Adrenal gland (tissue), 9 donors: ENCODE measurements at regions not wholly inside any gene's neighbourhood (a gene's known extent, or its start where the extent isn't known, plus 50 kb on each side); places are given as distances from the start of the nearest gene placed in this dataset.

Experiments
- DNase-seq, 7 donors: peaks; one replicate each; pipeline ENCODE4 v3.0.0-alpha.2; 2019 to 2020
- H3K27ac ChIP-seq, 5 donors: fragments of 200-600 bp; sonication (generic) in 4 of 5; 1 replicate in 3 of 5; 2 replicates in 2 of 5; pipeline versions ENCODE4 v1.5.1 to v1.8.0; 2016 to 2020; ENCODE audit warnings: mild to moderate bottlenecking in 1 of 5
- H3K27me3 ChIP-seq: fragments of 200-600 bp; 2 replicates; pipeline ENCODE4 v1.8.0; 2021
- H3K36me3 ChIP-seq, 2 donors: fragments of 200-600 bp; replicated peaks in 1 of 2; 1 replicate in 1 of 2; 2 replicates in 1 of 2; pipeline versions ENCODE4 v1.5.1 to v1.8.0; 2018 to 2022
- H3K4me1 ChIP-seq, 2 donors: fragments of 200-600 bp; replicated peaks in 1 of 2; 1 replicate in 1 of 2; 2 replicates in 1 of 2; pipeline versions ENCODE4 v1.5.1 to v1.8.0; 2018 to 2021
- H3K4me3 ChIP-seq, 4 donors: fragments of 200-600 bp; sonication (generic) in 3 of 4; one replicate each; pipeline ENCODE4 v1.5.1; 2016 to 2018
- H3K9me3 ChIP-seq, 3 donors: fragments of 200-600 bp; sonication (generic) in 1 of 3; replicated peaks in 1 of 3; 1 replicate in 2 of 3; 2 replicates in 1 of 3; pipeline versions ENCODE4 v1.5.1 to v1.8.0; 2016 to 2021
- POLR2A ChIP-seq, 2 donors: fragments of 450-650 bp; IDR thresholded peaks; one replicate each; pipeline ENCODE4 v1.6.1; 2017; ENCODE audit warnings: antibody characterized with exemption in 2 of 2, mild to moderate bottlenecking in 2 of 2, moderate library complexity in 1 of 2
- WGBS, 4 donors: extraction: QIAGEN DNeasy Blood & Tissue Kit in 2 of 4; methylation state at CpG; one replicate each; pipeline versions ENCODE4 v1.1.5 to v1.1.7; 2013 to 2017; 5-methylcytosine and 5-hydroxymethylcytosine counted together
- intact Hi-C, 2 donors: fragments of 100-400 bp; cut with DNase I; formaldehyde crosslinking; loops; one replicate each; pipeline versions ENCODE4 v1.14.1 to v1.15.0; 2022 to 2023
- TF ChIP-seq, protein P1 (sequence below), 6 experiments: fragments of 450-650 bp in 4 of 6; fragments of 200-600 bp in 2 of 6; sonication (generic) in 1 of 6; IDR thresholded peaks; 1 replicate in 5 of 6; 2 replicates in 1 of 6; pipeline versions ENCODE4 v1.5.1 to v1.8.0; 2016 to 2021; ENCODE audit warnings: antibody characterized with exemption in 6 of 6, mild to moderate bottlenecking in 2 of 6, moderate library complexity in 1 of 6
- donor health status: healthy with polysubstance abuse.
- donor health status: Bipolar disorder and iron deficiency.
- donor health status: DM: yes; HTN: yes; CAD: no.
- donor health status: DM: no; HTN: no; CAD: no.
- donor health status: DM: no; HTN: no; CAD: no.

DNA sequence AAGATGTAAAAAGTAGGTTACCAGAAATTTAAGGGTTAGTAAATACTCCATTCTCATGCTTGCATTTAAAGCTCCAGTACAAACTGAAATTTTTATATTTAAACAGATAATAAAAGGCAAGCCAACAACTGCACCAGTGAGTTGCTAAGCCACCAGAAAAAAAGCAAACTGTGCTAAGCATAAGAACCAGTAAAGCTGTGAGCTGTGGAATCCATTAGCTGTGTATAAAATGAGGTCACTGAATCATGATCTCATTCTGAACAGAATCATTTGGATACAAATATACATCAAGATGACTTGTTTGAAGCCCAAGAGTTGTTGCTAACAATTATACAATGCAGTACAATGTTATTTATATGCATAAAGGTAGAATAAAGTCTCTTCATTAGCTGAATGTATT is 1312.2 kb downstream of the SI start:
- no peak overlapping the region for H3K4me3 ChIP-seq
- no peak overlapping the region for H3K27ac ChIP-seq
- no peaks in the 10 kb centered on the region for H3K27me3 ChIP-seq
- intact Hi-C loops, result no loop called here
- no peak for DNase-seq
- no peaks in the 10 kb centered on the region for H3K9me3 ChIP-seq
- H3K4me1 ChIP-seq, result no peaks in the 10 kb centered on the region
- no peak for TF ChIP-seq POLR2A (IDR thresholded peaks at IDR 0.05)
- TF ChIP-seq, protein P1, sequence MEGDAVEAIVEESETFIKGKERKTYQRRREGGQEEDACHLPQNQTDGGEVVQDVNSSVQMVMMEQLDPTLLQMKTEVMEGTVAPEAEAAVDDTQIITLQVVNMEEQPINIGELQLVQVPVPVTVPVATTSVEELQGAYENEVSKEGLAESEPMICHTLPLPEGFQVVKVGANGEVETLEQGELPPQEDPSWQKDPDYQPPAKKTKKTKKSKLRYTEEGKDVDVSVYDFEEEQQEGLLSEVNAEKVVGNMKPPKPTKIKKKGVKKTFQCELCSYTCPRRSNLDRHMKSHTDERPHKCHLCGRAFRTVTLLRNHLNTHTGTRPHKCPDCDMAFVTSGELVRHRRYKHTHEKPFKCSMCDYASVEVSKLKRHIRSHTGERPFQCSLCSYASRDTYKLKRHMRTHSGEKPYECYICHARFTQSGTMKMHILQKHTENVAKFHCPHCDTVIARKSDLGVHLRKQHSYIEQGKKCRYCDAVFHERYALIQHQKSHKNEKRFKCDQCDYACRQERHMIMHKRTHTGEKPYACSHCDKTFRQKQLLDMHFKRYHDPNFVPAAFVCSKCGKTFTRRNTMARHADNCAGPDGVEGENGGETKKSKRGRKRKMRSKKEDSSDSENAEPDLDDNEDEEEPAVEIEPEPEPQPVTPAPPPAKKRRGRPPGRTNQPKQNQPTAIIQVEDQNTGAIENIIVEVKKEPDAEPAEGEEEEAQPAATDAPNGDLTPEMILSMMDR (IDR thresholded peaks at IDR 0.05), result no peak
- no peaks in the 10 kb centered on the region for H3K36me3 ChIP-seq

DNA sequence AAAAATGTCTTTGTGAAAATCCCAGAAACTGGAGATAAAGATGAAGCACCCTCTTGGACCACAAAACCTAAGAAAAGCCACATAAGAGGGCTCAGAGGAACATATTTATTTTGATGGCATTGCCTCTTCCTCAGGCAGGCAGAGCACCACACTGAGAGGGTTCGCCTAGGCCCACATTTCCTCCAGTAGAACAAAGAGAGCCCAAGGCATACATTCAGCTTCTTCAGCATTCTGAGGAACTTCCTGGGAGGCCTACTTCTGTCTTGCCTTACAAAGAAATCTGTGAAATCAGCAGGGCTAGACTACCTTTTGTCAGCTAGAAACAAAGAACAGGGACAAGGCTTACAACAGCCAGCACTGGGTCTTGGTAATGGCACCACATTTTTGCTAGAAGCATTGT is 1325.3 kb downstream of the SI start:
- no peaks in the 10 kb centered on the region for H3K36me3 ChIP-seq
- intact Hi-C loops, result no loop called here
- H3K4me3 ChIP-seq, result no peak overlapping the region
- DNase-seq, result no peak
- no peaks in the 10 kb centered on the region for H3K9me3 ChIP-seq
- no peak overlapping the region for H3K27ac ChIP-seq
- no peaks in the 10 kb centered on the region for H3K27me3 ChIP-seq
- H3K4me1 ChIP-seq, result no peaks in the 10 kb centered on the region
- 60 to 91% (median 73%) methylated on average over 1 of the region's 1 CpG for WGBS, 4 donors
- TF ChIP-seq, protein P1 (IDR thresholded peaks at IDR 0.05), result no peak
- no peak for TF ChIP-seq POLR2A (IDR thresholded peaks at IDR 0.05)

DNA sequence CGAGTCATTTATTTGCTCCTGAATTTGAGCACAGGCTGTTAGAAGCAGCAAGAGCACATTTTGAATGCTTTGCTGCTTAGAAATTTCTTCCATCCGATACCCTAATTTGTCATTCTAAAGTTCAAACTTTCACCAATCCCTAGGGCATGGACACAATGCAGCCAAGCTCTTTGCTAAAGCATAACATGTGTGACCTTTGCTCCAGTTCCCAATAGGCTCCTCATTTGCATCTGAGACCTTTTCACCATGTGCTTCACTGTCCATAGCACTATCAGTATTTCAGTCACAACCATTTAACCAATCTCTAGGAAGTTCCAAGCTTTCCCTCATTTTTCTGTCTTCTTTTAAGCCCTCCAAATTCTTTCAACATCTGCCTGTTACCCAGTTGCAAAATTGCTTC is 1333.1 kb downstream of the SI start:
- WGBS, 4 donors, result 59 to 73% (median 67%) methylated on average over 2 of the region's 2 CpGs
- intact Hi-C loops, result no loop called here
- Histone ChIP-seq H3K36me3 (no peaks in the 10 kb centered on the region), H3K4me1 (no peaks in the 10 kb centered on the region), H3K27me3 (no peaks in the 10 kb centered on the region), H3K27ac (no peak overlapping the region), H3K9me3 (no peaks in the 10 kb centered on the region), H3K4me3 (no peak overlapping the region)
- no peak for DNase-seq
- TF ChIP-seq, protein P1 (IDR thresholded peaks at IDR 0.05), result no peak
- TF ChIP-seq POLR2A (IDR thresholded peaks at IDR 0.05), result no peak

DNA sequence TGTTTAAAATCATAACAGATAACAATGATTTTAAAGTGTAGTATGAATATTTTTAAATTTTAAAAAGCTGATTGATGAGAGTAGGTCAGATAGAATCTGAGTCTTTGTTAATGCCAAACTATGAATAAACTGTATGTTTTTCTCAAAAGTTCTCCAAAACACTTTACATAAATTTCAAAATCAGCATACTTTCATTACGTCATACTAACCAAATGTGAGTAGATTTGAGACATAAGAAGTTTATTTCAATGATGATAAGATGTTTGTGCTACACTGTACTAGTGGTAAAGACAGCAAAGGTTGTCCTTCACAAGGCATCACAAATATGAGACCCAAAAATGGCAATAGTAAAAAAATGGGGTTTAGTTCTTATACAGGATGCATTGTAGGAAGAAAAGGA is 1342.9 kb downstream of the SI start:
- no peak for DNase-seq
- Histone ChIP-seq H3K27ac (no peak overlapping the region), H3K9me3 (no peaks in the 10 kb centered on the region), H3K4me3 (no peak overlapping the region), H3K27me3 (no peaks in the 10 kb centered on the region), H3K4me1 (no peaks in the 10 kb centered on the region), H3K36me3 (no peaks in the 10 kb centered on the region)
- no peak for TF ChIP-seq POLR2A (IDR thresholded peaks at IDR 0.05)
- TF ChIP-seq, protein P1 (IDR thresholded peaks at IDR 0.05), result no peak
- intact Hi-C loops, result no loop called here
- 42 to 72% (median 61%) methylated on average over 1 of the region's 1 CpG for WGBS, 4 donors
